ENCODE measurements at regions not wholly inside any gene's neighbourhood (a gene's known extent, or its start where the extent isn't known, plus 50 kb on each side); places are given as distances from the start of the nearest gene placed in this dataset.
A peak's percentile ranks its signal among the peaks of the same experiment; 100 is the strongest.

DNA sequence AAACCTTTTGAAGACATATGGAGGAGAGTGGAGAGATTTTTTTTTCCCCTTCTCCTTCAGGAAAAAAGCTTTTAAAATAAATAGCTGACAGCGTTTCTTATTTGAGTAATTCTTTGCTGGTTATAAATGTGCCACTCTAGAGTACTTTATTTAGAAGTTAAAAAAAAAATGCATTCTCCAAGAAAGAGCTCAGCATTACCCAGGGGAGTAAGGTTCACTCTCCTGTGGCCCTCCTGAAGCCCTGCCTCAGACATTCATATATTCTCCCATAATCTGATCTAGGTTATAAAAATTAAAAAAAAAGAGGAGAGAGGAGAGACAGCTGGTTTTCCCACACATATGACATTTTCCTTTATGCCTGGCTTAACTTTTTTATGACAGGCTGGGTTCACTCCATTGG lies 545.2 kb upstream of the CADM1 start:
- no peaks in the 10 kb centered on the region for H3K9me3 ChIP-seq (ENCODE audit: low read length)
- H3K27ac ChIP-seq (ENCODE audit: low read length), result peak overlapping the region; percentile 24
- H3K4me2 ChIP-seq (ENCODE audit: low read length), result no peak overlapping the region
- H3K9me2 ChIP-seq (ENCODE audit: insufficient read depth, low read length), result no peaks in the 10 kb centered on the region
- H3K9ac ChIP-seq (ENCODE audit: low read length), result no peak overlapping the region
- no peak overlapping the region for H2AFZ ChIP-seq (ENCODE audit: low read depth, low read length)
- H3K4me3 ChIP-seq (ENCODE audit: low read length), result no peak overlapping the region
- no peaks in the 10 kb centered on the region for H3F3A ChIP-seq (ENCODE audit: insufficient read depth, low read length, poor library complexity, severe bottlenecking)
- no peaks in the 10 kb centered on the region for H3K27me3 ChIP-seq (ENCODE audit: insufficient read depth, low read depth, low read length)
- H4K20me1 ChIP-seq (ENCODE audit: insufficient read depth), result no peaks in the 10 kb centered on the region
- TF ChIP-seq, protein P1, sequence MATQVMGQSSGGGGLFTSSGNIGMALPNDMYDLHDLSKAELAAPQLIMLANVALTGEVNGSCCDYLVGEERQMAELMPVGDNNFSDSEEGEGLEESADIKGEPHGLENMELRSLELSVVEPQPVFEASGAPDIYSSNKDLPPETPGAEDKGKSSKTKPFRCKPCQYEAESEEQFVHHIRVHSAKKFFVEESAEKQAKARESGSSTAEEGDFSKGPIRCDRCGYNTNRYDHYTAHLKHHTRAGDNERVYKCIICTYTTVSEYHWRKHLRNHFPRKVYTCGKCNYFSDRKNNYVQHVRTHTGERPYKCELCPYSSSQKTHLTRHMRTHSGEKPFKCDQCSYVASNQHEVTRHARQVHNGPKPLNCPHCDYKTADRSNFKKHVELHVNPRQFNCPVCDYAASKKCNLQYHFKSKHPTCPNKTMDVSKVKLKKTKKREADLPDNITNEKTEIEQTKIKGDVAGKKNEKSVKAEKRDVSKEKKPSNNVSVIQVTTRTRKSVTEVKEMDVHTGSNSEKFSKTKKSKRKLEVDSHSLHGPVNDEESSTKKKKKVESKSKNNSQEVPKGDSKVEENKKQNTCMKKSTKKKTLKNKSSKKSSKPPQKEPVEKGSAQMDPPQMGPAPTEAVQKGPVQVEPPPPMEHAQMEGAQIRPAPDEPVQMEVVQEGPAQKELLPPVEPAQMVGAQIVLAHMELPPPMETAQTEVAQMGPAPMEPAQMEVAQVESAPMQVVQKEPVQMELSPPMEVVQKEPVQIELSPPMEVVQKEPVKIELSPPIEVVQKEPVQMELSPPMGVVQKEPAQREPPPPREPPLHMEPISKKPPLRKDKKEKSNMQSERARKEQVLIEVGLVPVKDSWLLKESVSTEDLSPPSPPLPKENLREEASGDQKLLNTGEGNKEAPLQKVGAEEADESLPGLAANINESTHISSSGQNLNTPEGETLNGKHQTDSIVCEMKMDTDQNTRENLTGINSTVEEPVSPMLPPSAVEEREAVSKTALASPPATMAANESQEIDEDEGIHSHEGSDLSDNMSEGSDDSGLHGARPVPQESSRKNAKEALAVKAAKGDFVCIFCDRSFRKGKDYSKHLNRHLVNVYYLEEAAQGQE (IDR thresholded peaks at IDR 0.05; ENCODE audit: borderline replicate concordance), result no peak
- TF ChIP-seq EP300 (conservative IDR thresholded peaks at IDR 0.05; ENCODE audit: poor library complexity, severe bottlenecking) (no peak), MXI1 (conservative IDR thresholded peaks at IDR 0.05; ENCODE audit: poor library complexity, severe bottlenecking) (no peak), RAD21 (conservative IDR thresholded peaks at IDR 0.05) (no peak), POLR2AphosphoS5 (IDR thresholded peaks at IDR 0.05) (no peak), SMC3 (conservative IDR thresholded peaks at IDR 0.05; ENCODE audit: poor library complexity) (no peak), CTCF (IDR thresholded peaks at IDR 0.05; ENCODE audit: poor library complexity, severe bottlenecking) (no peak), EZH2 (IDR thresholded peaks at IDR 0.05; ENCODE audit: borderline replicate concordance, insufficient read depth, low read length, poor library complexity, severe bottlenecking) (no peak), TAF1 (IDR thresholded peaks at IDR 0.05; ENCODE audit: low read depth) (no peak)
- H3K79me2 ChIP-seq (replicated peaks; ENCODE audit: insufficient read depth, low read length), result no peaks in the 10 kb centered on the region
- H3K36me3 ChIP-seq (ENCODE audit: insufficient read depth, low read length), result no peaks in the 10 kb centered on the region

DNA sequence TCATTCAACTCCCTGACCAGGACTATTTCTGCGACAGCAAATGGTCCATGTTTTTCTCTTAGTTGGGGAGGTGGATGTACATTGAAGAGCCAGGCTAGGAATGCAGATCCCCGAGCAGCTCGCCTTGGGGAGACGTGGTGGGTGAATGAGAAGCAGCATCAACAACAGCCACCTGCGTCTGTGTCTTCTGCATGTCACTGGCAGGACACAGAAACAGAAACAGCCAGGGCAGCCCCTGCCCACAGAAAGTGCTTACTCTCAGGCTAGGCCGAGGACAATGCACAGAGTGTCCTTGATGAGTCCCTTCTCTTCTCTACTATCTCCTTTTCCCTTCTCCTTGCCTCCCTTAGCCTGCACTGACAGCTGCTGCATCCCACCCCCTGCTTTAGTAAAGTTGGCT lies 541.9 kb upstream of the CADM1 start:
- Histone ChIP-seq H3K27ac (ENCODE audit: low read length) (no peak overlapping the region), H3K27me3 (ENCODE audit: insufficient read depth, low read depth, low read length) (no peaks in the 10 kb centered on the region), H3K9me2 (ENCODE audit: insufficient read depth, low read length) (no peaks in the 10 kb centered on the region), H3F3A (ENCODE audit: insufficient read depth, low read length, poor library complexity, severe bottlenecking) (no peaks in the 10 kb centered on the region), H3K9ac (ENCODE audit: low read length) (no peak overlapping the region), H3K4me2 (ENCODE audit: low read length) (no peak overlapping the region), H2AFZ (ENCODE audit: low read depth, low read length) (no peak overlapping the region), H3K4me3 (ENCODE audit: low read length) (no peak overlapping the region), H4K20me1 (ENCODE audit: insufficient read depth) (no peaks in the 10 kb centered on the region), H3K9me3 (ENCODE audit: low read length) (no peaks in the 10 kb centered on the region), H3K79me2 (replicated peaks; ENCODE audit: insufficient read depth, low read length) (no peaks in the 10 kb centered on the region), H3K36me3 (ENCODE audit: insufficient read depth, low read length) (no peaks in the 10 kb centered on the region)
- TF ChIP-seq EZH2 (IDR thresholded peaks at IDR 0.05; ENCODE audit: borderline replicate concordance, insufficient read depth, low read length, poor library complexity, severe bottlenecking) (no peak), CTCF (IDR thresholded peaks at IDR 0.05; ENCODE audit: poor library complexity, severe bottlenecking) (no peak), TAF1 (IDR thresholded peaks at IDR 0.05; ENCODE audit: low read depth) (no peak)
- TF ChIP-seq, protein P1 (IDR thresholded peaks at IDR 0.05; ENCODE audit: borderline replicate concordance), result no peak

Data from neural cell (in vitro differentiated cells).